Small intestine (tissue), 7 donors: ENCODE measurements at regions not wholly inside any gene's neighbourhood (a gene's known extent, or its start where the extent isn't known, plus 50 kb on each side); places are given as distances from the start of the nearest gene placed in this dataset.

Experiments used
- DNase-seq, 2 donors: peaks; one replicate each; pipeline versions ENCODE4 v3.0.0 to v3.0.0-alpha.2; 2013
- FAIRE-seq: peaks from 2 replicates; lab custom pipeline; 2012; peaks lifted over from hg19 to GRCh38; lab: Jason Lieb, UNC
- H3K27ac ChIP-seq, 3 donors: one replicate each; pipeline ENCODE4 v1.5.1; 2013; ENCODE audit warnings: low read length in 2 of 3, mild to moderate bottlenecking in 2 of 3, control low read depth in 1 of 3, inconsistent platforms in 1 of 3, low read depth in 1 of 3, moderate library complexity in 1 of 3
- H3K27me3 ChIP-seq, 3 donors: one replicate each; pipeline ENCODE4 v1.6.1; 2013; ENCODE audit warnings: low read length in 3 of 3, inconsistent platforms in 1 of 3; ENCODE audit not compliant: control insufficient read depth in 3 of 3, insufficient read depth in 3 of 3
- H3K36me3 ChIP-seq, 3 donors: one replicate each; pipeline ENCODE4 v1.6.1; 2013; ENCODE audit warnings: low read length in 3 of 3, inconsistent platforms in 1 of 3, low read depth in 1 of 3, mild to moderate bottlenecking in 1 of 3, moderate library complexity in 1 of 3; ENCODE audit not compliant: control insufficient read depth in 3 of 3, insufficient read depth in 2 of 3
- H3K4me1 ChIP-seq, 3 donors: one replicate each; pipeline ENCODE4 v1.6.1; 2013; ENCODE audit warnings: low read length in 2 of 3, inconsistent platforms in 1 of 3, low read depth in 1 of 3, mild to moderate bottlenecking in 1 of 3, moderate library complexity in 1 of 3; ENCODE audit not compliant: control insufficient read depth in 3 of 3, insufficient read depth in 2 of 3
- H3K4me3 ChIP-seq, 3 donors: one replicate each; pipeline ENCODE4 v1.5.1; 2013; ENCODE audit warnings: low read length in 3 of 3, control low read depth in 1 of 3, inconsistent platforms in 1 of 3, low read depth in 1 of 3, mild to moderate bottlenecking in 1 of 3, moderate library complexity in 1 of 3
- H3K9me3 ChIP-seq, 2 donors: one replicate each; pipeline ENCODE4 v1.6.1; 2013; ENCODE audit warnings: low read depth in 1 of 2, low read length in 1 of 2; ENCODE audit not compliant: control insufficient read depth in 2 of 2, insufficient read depth in 1 of 2
- WGBS, 3 donors: extraction: QIAGEN DNeasy Blood & Tissue Kit; methylation state at CpG; one replicate each; pipeline ENCODE4 v1.1.7; 2013; 5-methylcytosine and 5-hydroxymethylcytosine counted together
- donor health status: healthy with polysubstance abuse.
- donor health status: control.
- donor health status: control.
- donor health status: Bipolar disorder and iron deficiency.
- donor health status: healthy.

GRCh38 chr4:130524057-130524456 is 1428.1 kb downstream of the C4orf33 start:
- Histone ChIP-seq H3K4me3 (no peak overlapping the region), H3K9me3 (peaks cover 0 to 15% of the 10 kb centered on the region in 2 donors), H3K27me3 (no peaks in the 10 kb centered on the region), H3K4me1 (no peaks in the 10 kb centered on the region), H3K36me3 (no peaks in the 10 kb centered on the region), H3K27ac (no peak overlapping the region)
- 89 to 94% (median 93%) methylated on average over 1 of the region's 1 CpG for WGBS, 3 donors
- FAIRE-seq = no peak
- no peak for DNase-seq

- FAIRE-seq = no peak
Observed at GRCh38 chr4:130530505-130530904, 1434.6 kb downstream of the C4orf33 start.

GRCh38 chr4:130534651-130535050 is 1438.7 kb downstream of the C4orf33 start:
- H3K4me3 ChIP-seq = no peak overlapping the region
- DNase-seq (no peak), FAIRE-seq (no peak)
- H3K4me1 ChIP-seq = no peaks in the 10 kb centered on the region
- H3K27ac ChIP-seq = no peak overlapping the region
- H3K36me3 ChIP-seq = no peaks in the 10 kb centered on the region
- no peaks in the 10 kb centered on the region for H3K27me3 ChIP-seq
- WGBS, 3 donors = 76 to 78% (median 77%) methylated on average over 1 of the region's 1 CpG
- no peaks in the 10 kb centered on the region for H3K9me3 ChIP-seq

More at GRCh38 chr4:130530505-130530904, 1434.6 kb downstream of the C4orf33 start:
- H3K27me3 ChIP-seq = no peaks in the 10 kb centered on the region
- H3K36me3 ChIP-seq = no peaks in the 10 kb centered on the region
- H3K9me3 ChIP-seq = no peaks in the 10 kb centered on the region
- no peak overlapping the region for H3K27ac ChIP-seq
- no peak for DNase-seq
- WGBS, 3 donors = 55 to 71% (median 55%) methylated on average over 5 of the region's 5 CpGs
- no peaks in the 10 kb centered on the region for H3K4me1 ChIP-seq
- H3K4me3 ChIP-seq = no peak overlapping the region

GRCh38 chr4:130542953-130543352 is 1447.0 kb downstream of the C4orf33 start:
- WGBS, 3 donors = 87 to 93% (median 88%) methylated on average over 6 of the region's 6 CpGs
- H3K27ac ChIP-seq = no peak overlapping the region
- FAIRE-seq (no peak), DNase-seq (no peak)
- H3K9me3 ChIP-seq = no peaks in the 10 kb centered on the region
- H3K27me3 ChIP-seq = no peaks in the 10 kb centered on the region
- no peaks in the 10 kb centered on the region for H3K4me1 ChIP-seq
- H3K36me3 ChIP-seq = no peaks in the 10 kb centered on the region
- H3K4me3 ChIP-seq = no peak overlapping the region

GRCh38 chr4:130545171-130545570 is 1449.2 kb downstream of the C4orf33 start:
- FAIRE-seq (no peak), DNase-seq (no peak)
- Histone ChIP-seq H3K36me3 (no peaks in the 10 kb centered on the region), H3K27ac (no peak overlapping the region), H3K27me3 (no peaks in the 10 kb centered on the region), H3K9me3 (no peaks in the 10 kb centered on the region), H3K4me3 (no peak overlapping the region), H3K4me1 (no peaks in the 10 kb centered on the region)
- 28 to 42% (median 29%) methylated on average over 3 of the region's 3 CpGs for WGBS, 3 donors

- Histone ChIP-seq H3K4me3 (no peak overlapping the region), H3K4me1 (no peaks in the 10 kb centered on the region), H3K9me3 (no peaks in the 10 kb centered on the region), H3K27me3 (no peaks in the 10 kb centered on the region), H3K36me3 (no peaks in the 10 kb centered on the region), H3K27ac (no peak overlapping the region)
- FAIRE-seq = no peak
- no peak for DNase-seq
- WGBS, 3 donors = 65 to 80% (median 70%) methylated on average over 2 of the region's 2 CpGs
Observed at GRCh38 chr4:130545596-130545995, 1449.6 kb downstream of the C4orf33 start.

GRCh38 chr4:130559268-130559667 is 1463.3 kb downstream of the C4orf33 start:
- Histone ChIP-seq H3K27ac (no peak overlapping the region), H3K27me3 (no peaks in the 10 kb centered on the region), H3K4me3 (no peak overlapping the region), H3K9me3 (no peaks in the 10 kb centered on the region), H3K4me1 (no peaks in the 10 kb centered on the region), H3K36me3 (no peaks in the 10 kb centered on the region)
- 40 to 47% (median 47%) methylated on average over 2 of the region's 2 CpGs for WGBS, 3 donors
- DNase-seq (no peak), FAIRE-seq (no peak)

- WGBS, 3 donors = 16 to 19% (median 17%) methylated on average over 8 of the region's 8 CpGs
- Histone ChIP-seq H3K4me1 (no peaks in the 10 kb centered on the region), H3K9me3 (no peaks in the 10 kb centered on the region), H3K4me3 (no peak overlapping the region), H3K36me3 (no peaks in the 10 kb centered on the region), H3K27ac (no peak overlapping the region), H3K27me3 (no peaks in the 10 kb centered on the region)
- DNase-seq (peak; percentile 17 to 24), FAIRE-seq (no peak)
Observed at GRCh38 chr4:130563185-130563888, 1467.4 kb downstream of the C4orf33 start.
